Right lobe of liver (tissue), 6 donors: ENCODE measurements at regions not wholly inside any gene's neighbourhood (a gene's known extent, or its start where the extent isn't known, plus 50 kb on each side); places are given as distances from the start of the nearest gene placed in this dataset.

ENCODE experiments used
- ATAC-seq, 4 donors: fragments of 200-7000 bp; cut with Tn5 transposase; one replicate each; pipeline ENCODE4 v1.9.1; 2020; ENCODE audit warnings: mild to moderate bottlenecking in 4 of 4, moderate library complexity in 4 of 4
- DNase-seq, 3 donors: peaks; one replicate each; pipeline ENCODE4 v3.0.0-alpha.2; 2020
- H3K27ac ChIP-seq, 3 donors: fragments of 200-600 bp; one replicate each; pipeline ENCODE4 v1.8.0; 2022
- H3K27me3 ChIP-seq, 2 donors: fragments of 200-600 bp; one replicate each; pipeline ENCODE4 v1.8.0; 2022
- H3K36me3 ChIP-seq, 4 donors: fragments of 200-600 bp; sonication (generic) in 1 of 4; one replicate each; pipeline versions ENCODE4 v1.5.1 to v1.8.0; 2017 to 2022; ENCODE audit warnings: control low read depth in 1 of 4
- H3K4me1 ChIP-seq, 4 donors: fragments of 200-600 bp; sonication (generic) in 1 of 4; one replicate each; pipeline versions ENCODE4 v1.5.1 to v1.8.0; 2017 to 2022; ENCODE audit warnings: control low read depth in 1 of 4
- H3K4me3 ChIP-seq, 3 donors: fragments of 200-600 bp; one replicate each; pipeline ENCODE4 v1.8.0; 2022
- H3K9me3 ChIP-seq, 4 donors: fragments of 200-600 bp; sonication (generic) in 1 of 4; one replicate each; pipeline versions ENCODE4 v1.5.1 to v1.8.0; 2017 to 2022; ENCODE audit warnings: control low read depth in 1 of 4
- POLR2A ChIP-seq: fragments of 450-650 bp; IDR thresholded peaks from one replicate; pipeline ENCODE4 v1.6.1; 2017; ENCODE audit warnings: antibody characterized with exemption, mild to moderate bottlenecking
- WGBS: methylation state at CpG from one replicate; pipeline ENCODE4 v1.1.6; 2018; ENCODE audit warnings: low coverage, low lambda C conversion rate; ENCODE audit not compliant: insufficient coverage; ENCODE audit errors: missing lambda C conversion rate; 5-methylcytosine and 5-hydroxymethylcytosine counted together
- intact Hi-C, 2 donors: fragments of 100-400 bp; cut with DNase I; formaldehyde crosslinking; loops; one replicate each; pipeline versions ENCODE4 v1.11.2 to v1.14.1; 2022
- TF ChIP-seq, protein P1 (sequence below), 4 donors: fragments of 200-600 bp in 3 of 4; fragments of 450-650 bp in 1 of 4; IDR thresholded peaks; one replicate each; pipeline versions ENCODE4 v1.5.1 to v1.8.0; 2016 to 2022; ENCODE audit warnings: antibody characterized with exemption in 4 of 4, mild to moderate bottlenecking in 2 of 4
- donor health status: DM: no; HTN: yes; CAD: no.
- donor health status: DM: no; HTN: no; CAD: no.
- donor health status: DM: no; HTN: no; CAD: no.
- donor health status: DM: no; HTN: yes; CAD: no.
- donor health status: DM: no; HTN: yes; CAD: no.

GRCh38 chr3:81244231-81244630, 517.2 kb downstream of the GBE1 start:
- intact Hi-C loops, result no loop called here
- H3K27me3 ChIP-seq, result no peaks in the 10 kb centered on the region
- no peaks in the 10 kb centered on the region for H3K36me3 ChIP-seq
- no peak overlapping the region for H3K4me3 ChIP-seq
- no peak for TF ChIP-seq POLR2A
- TF ChIP-seq, protein P1, sequence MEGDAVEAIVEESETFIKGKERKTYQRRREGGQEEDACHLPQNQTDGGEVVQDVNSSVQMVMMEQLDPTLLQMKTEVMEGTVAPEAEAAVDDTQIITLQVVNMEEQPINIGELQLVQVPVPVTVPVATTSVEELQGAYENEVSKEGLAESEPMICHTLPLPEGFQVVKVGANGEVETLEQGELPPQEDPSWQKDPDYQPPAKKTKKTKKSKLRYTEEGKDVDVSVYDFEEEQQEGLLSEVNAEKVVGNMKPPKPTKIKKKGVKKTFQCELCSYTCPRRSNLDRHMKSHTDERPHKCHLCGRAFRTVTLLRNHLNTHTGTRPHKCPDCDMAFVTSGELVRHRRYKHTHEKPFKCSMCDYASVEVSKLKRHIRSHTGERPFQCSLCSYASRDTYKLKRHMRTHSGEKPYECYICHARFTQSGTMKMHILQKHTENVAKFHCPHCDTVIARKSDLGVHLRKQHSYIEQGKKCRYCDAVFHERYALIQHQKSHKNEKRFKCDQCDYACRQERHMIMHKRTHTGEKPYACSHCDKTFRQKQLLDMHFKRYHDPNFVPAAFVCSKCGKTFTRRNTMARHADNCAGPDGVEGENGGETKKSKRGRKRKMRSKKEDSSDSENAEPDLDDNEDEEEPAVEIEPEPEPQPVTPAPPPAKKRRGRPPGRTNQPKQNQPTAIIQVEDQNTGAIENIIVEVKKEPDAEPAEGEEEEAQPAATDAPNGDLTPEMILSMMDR (IDR thresholded peaks at IDR 0.05), result no peak
- no peaks in the 10 kb centered on the region for H3K4me1 ChIP-seq
- WGBS, result 86% methylated on average over 3 of the region's 3 CpGs
- no peak for DNase-seq
- no peak for ATAC-seq
- no peak overlapping the region for H3K27ac ChIP-seq
- H3K9me3 ChIP-seq, result no peaks in the 10 kb centered on the region

GRCh38 chr3:81242871-81243270, 518.6 kb downstream of the GBE1 start:
- H3K4me1 ChIP-seq, result no peaks in the 10 kb centered on the region
- ATAC-seq (peak; percentile 47 to 77 (median 61)), DNase-seq (no peak)
- no peak overlapping the region for H3K4me3 ChIP-seq
- intact Hi-C loops, result no loop called here
- TF ChIP-seq, protein P1 (IDR thresholded peaks at IDR 0.05), result peak; percentile 45 to 61 (median 52)
- TF ChIP-seq POLR2A, result no peak
- H3K9me3 ChIP-seq, result no peaks in the 10 kb centered on the region
- WGBS, result 4% methylated on average over 1 of the region's 1 CpG
- no peaks in the 10 kb centered on the region for H3K36me3 ChIP-seq
- no peaks in the 10 kb centered on the region for H3K27me3 ChIP-seq
- no peak overlapping the region for H3K27ac ChIP-seq

GRCh38 chr3:81237181-81237580, 524.3 kb downstream of the GBE1 start:
- ATAC-seq (no peak), DNase-seq (no peak)
- H3K9me3 ChIP-seq, result no peaks in the 10 kb centered on the region
- no peak overlapping the region for H3K4me3 ChIP-seq
- 66% methylated on average over 1 of the region's 1 CpG for WGBS
- H3K4me1 ChIP-seq, result no peaks in the 10 kb centered on the region
- no peak overlapping the region for H3K27ac ChIP-seq
- no peaks in the 10 kb centered on the region for H3K27me3 ChIP-seq
- intact Hi-C loops, result no loop called here
- H3K36me3 ChIP-seq, result no peaks in the 10 kb centered on the region
- TF ChIP-seq, protein P1 (IDR thresholded peaks at IDR 0.05), result no peak
- TF ChIP-seq POLR2A, result no peak

DNA sequence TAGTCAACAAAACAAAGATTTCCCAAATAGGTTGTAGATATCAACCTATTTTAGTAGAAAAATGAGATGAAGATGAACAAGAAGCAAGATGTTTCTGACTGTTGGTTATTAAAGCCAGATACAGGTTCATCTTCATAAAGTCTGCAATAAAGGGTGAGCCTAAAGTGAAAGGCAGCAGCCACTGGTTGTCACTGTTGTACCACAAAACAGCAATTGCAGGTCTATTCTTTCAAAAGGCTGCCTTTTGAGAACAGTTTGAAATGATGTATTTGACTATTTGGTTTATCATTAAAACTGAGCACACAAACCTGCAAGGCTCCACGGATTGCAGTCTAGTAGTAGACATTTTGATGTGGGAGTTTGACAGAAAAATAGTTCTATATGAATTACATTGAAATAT, 543.4 kb downstream of the GBE1 start:
- ATAC-seq, result peak; percentile 47 to 90 (median 63)
- Histone ChIP-seq H3K27ac (no peak overlapping the region), H3K4me1 (no peaks in the 10 kb centered on the region), H3K4me3 (no peak overlapping the region), H3K36me3 (no peaks in the 10 kb centered on the region), H3K27me3 (no peaks in the 10 kb centered on the region), H3K9me3 (no peaks in the 10 kb centered on the region)
- intact Hi-C loops, result no loop called here
- 0% methylated on average over 1 of the region's 1 CpG for WGBS
- TF ChIP-seq, protein P1 (IDR thresholded peaks at IDR 0.05), result peak; percentile 39 to 61 (median 47)
- TF ChIP-seq POLR2A, result no peak
- no peak for DNase-seq

- Histone ChIP-seq H3K27me3 (no peaks in the 10 kb centered on the region), H3K4me3 (no peak overlapping the region), H3K27ac (no peak overlapping the region), H3K9me3 (no peaks in the 10 kb centered on the region), H3K36me3 (no peaks in the 10 kb centered on the region), H3K4me1 (no peaks in the 10 kb centered on the region)
- DNase-seq (no peak), ATAC-seq (no peak)
- TF ChIP-seq, protein P1 (IDR thresholded peaks at IDR 0.05), result no peak
- no peak for TF ChIP-seq POLR2A
- WGBS, result 73% methylated on average over 2 of the region's 2 CpGs
- intact Hi-C loops, result no loop called here
Measured at GRCh38 chr3:81217101-81217500, 544.3 kb downstream of the GBE1 start.
